ENCODE measurements at regions not wholly inside any gene's neighbourhood (a gene's known extent, or its start where the extent isn't known, plus 50 kb on each side); places are given as distances from the start of the nearest gene placed in this dataset.

DNA sequence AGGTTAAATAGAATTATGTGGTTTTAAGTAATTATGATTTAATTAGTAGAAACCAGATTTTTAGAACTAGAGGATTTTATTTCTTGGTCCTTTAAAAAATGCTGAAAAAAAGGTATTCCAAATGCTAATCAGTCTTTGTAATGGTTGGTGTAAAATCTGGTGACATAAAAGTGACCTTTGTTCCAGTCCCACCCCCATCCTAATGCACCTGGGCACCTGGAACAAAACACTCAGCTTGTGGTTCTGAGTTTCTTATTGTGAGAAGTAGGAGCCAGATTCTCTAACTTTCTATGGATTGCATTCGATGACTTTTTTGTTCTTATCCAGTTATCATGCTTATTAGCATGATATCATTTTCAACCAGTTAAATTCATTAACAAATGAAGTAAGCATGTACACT, 115.1 kb upstream of the CTNND2 start:
- Histone ChIP-seq H3K9me3 (no peaks in the 10 kb centered on the region), H3K27me3 (replicated peaks; ENCODE audit: insufficient read depth) (no peaks in the 10 kb centered on the region), H3K36me3 (no peaks in the 10 kb centered on the region), H3K4me1 (ENCODE audit: control insufficient read depth in 1 of 2, low read depth in 2 of 2) (no peaks in the 10 kb centered on the region), H3K4me3 (no peak overlapping the region), H3K27ac (no peak overlapping the region)
- ATAC-seq (ENCODE audit: insufficient number of reproducible peaks, low FRiP score, low read depth) (no peak), DNase-seq (ENCODE audit: low spot score) (no peak)
- no peak for TF ChIP-seq CTCF (IDR thresholded peaks at IDR 0.05)

DNA sequence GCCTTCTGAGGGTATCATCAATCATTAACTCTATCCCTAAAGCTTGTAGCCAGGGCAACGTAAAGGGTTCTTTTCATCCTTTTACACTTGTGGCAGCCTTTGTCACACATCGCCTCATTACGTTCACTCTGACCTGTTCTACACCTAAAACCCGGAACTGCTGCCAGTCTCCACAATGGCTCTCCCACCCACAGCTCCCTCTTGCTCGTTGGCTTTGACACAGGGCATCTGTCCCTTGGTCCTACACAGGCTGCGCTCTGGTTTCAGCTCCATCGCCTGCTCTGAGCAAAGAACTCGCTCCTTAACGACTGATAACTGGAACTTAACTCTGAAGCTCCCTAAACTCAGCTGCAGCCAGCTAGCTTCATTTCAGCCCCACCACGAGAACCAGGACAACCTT, 112.8 kb upstream of the CTNND2 start:
- H3K27ac ChIP-seq, result no peak overlapping the region
- no peak for DNase-seq (ENCODE audit: low spot score)
- no peaks in the 10 kb centered on the region for H3K36me3 ChIP-seq
- no peak overlapping the region for H3K4me3 ChIP-seq
- no peaks in the 10 kb centered on the region for H3K4me1 ChIP-seq (ENCODE audit: control insufficient read depth in 1 of 2, low read depth in 2 of 2)
- H3K9me3 ChIP-seq, result no peaks in the 10 kb centered on the region
- H3K27me3 ChIP-seq (replicated peaks; ENCODE audit: insufficient read depth), result no peaks in the 10 kb centered on the region
- no peak for TF ChIP-seq CTCF (IDR thresholded peaks at IDR 0.05)
- ATAC-seq (ENCODE audit: insufficient number of reproducible peaks, low FRiP score, low read depth), result no peak

DNA sequence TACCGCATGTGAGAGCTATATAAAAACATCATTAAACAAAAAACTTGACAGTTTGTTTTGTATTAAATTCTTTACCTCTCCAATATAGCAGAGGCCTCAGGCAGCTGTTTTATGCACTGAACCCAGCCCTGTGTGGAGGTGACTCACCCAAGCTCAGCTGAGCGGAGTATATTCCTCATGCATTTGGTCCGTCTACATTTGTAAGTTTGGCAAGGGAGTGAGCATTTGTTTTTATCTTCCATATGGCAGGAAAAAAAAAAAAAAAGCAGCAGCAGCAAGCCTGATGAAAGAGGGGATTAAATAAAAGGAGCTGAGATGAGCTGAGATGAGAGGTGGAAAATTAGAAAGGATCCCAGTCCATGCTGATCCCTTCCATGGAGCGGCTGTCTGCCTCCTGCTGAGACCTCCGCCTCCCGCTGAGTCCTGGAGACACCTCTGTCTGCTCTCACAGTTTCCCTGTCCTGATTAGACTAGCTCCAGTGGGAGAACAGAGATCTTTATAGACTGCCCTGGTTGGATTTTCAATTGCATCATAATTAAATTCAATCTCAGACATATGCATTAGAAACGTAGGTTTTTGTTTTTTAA, 112.0 kb upstream of the CTNND2 start:
- Histone ChIP-seq H3K4me1 (ENCODE audit: control insufficient read depth in 1 of 2, low read depth in 2 of 2) (no peaks in the 10 kb centered on the region), H3K36me3 (no peaks in the 10 kb centered on the region), H3K27ac (no peak overlapping the region), H3K27me3 (replicated peaks; ENCODE audit: insufficient read depth) (no peaks in the 10 kb centered on the region), H3K4me3 (no peak overlapping the region), H3K9me3 (no peaks in the 10 kb centered on the region)
- ATAC-seq (ENCODE audit: insufficient number of reproducible peaks, low FRiP score, low read depth) (no peak), DNase-seq (ENCODE audit: low spot score) (no peak)
- no peak for TF ChIP-seq CTCF (IDR thresholded peaks at IDR 0.05)

- Histone ChIP-seq H3K9me3 (no peaks in the 10 kb centered on the region), H3K4me1 (ENCODE audit: control insufficient read depth in 1 of 2, low read depth in 2 of 2) (no peaks in the 10 kb centered on the region), H3K4me3 (no peak overlapping the region), H3K27me3 (replicated peaks; ENCODE audit: insufficient read depth) (no peaks in the 10 kb centered on the region), H3K36me3 (no peaks in the 10 kb centered on the region), H3K27ac (no peak overlapping the region)
- no peak for ATAC-seq (ENCODE audit: insufficient number of reproducible peaks, low FRiP score, low read depth)
- no peak for DNase-seq (ENCODE audit: low spot score)
- TF ChIP-seq CTCF (IDR thresholded peaks at IDR 0.05), result no peak
Observed at GRCh38 chr5:12013351-12013750, 109.1 kb upstream of the CTNND2 start.

DNA sequence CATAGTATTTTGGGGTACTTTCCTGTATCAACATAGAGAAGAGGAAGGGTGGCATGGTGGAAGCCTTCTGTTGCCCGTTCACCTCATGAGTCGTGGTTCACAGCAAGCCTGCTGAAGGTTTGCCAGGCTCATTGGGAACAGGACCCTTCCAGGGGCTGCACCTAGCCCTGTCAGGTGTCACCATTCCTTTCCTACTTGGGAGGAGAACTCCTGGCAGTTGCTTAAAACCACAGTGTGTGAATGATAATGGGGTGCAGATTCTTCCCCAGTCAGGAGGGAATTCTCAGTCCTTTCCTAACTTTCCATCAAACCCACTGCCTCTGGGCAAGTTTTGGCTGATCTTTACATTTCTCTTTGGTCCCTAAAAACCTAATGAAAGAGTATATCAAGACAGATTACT, 99.4 kb upstream of the CTNND2 start:
- Histone ChIP-seq H3K9me3 (no peaks in the 10 kb centered on the region), H3K4me1 (ENCODE audit: control insufficient read depth in 1 of 2, low read depth in 2 of 2) (no peaks in the 10 kb centered on the region), H3K27me3 (replicated peaks; ENCODE audit: insufficient read depth) (no peaks in the 10 kb centered on the region), H3K36me3 (no peaks in the 10 kb centered on the region), H3K4me3 (no peak overlapping the region), H3K27ac (no peak overlapping the region)
- ATAC-seq (ENCODE audit: insufficient number of reproducible peaks, low FRiP score, low read depth), result no peak
- no peak for TF ChIP-seq CTCF (IDR thresholded peaks at IDR 0.05)
- DNase-seq (ENCODE audit: low spot score), result no peak

Measured in thoracic aorta (tissue), 2 donors.